ENCODE measurements at regions not wholly inside any gene's neighbourhood (a gene's known extent, or its start where the extent isn't known, plus 50 kb on each side); places are given as distances from the start of the nearest gene placed in this dataset.

GRCh38 chr18:61272793-61273192 lies 60.4 kb upstream of the CDH20 start:
- Mint-ChIP-seq H3K27ac (no peak overlapping the region), H3K27me3 (no peaks in the 10 kb centered on the region), H3K36me3 (no peaks in the 10 kb centered on the region), H3K9me3 (no peaks in the 10 kb centered on the region), H3K4me3 (no peak overlapping the region), H3K4me1 (no peaks in the 10 kb centered on the region)
- ATAC-seq (ENCODE audit: low read depth) (no peak), DNase-seq (no peak)
- POLR2A ChIA-PET = no interaction called here

- ATAC-seq (ENCODE audit: low read depth) (no peak), DNase-seq (no peak)
- H3K27ac Mint-ChIP-seq = no peak overlapping the region
- H3K4me3 Mint-ChIP-seq = no peak overlapping the region
- no peaks in the 10 kb centered on the region for H3K36me3 Mint-ChIP-seq
- H3K27me3 Mint-ChIP-seq = no peaks in the 10 kb centered on the region
- H3K4me1 Mint-ChIP-seq = no peaks in the 10 kb centered on the region
- H3K9me3 Mint-ChIP-seq = no peaks in the 10 kb centered on the region
- POLR2A ChIA-PET = no interaction called here
Measured at GRCh38 chr18:61273533-61273932, 59.7 kb upstream of the CDH20 start.

- ATAC-seq (ENCODE audit: low read depth) = no peak
- no peaks in the 10 kb centered on the region for H3K36me3 Mint-ChIP-seq
- H3K27ac Mint-ChIP-seq = no peak overlapping the region
- H3K27me3 Mint-ChIP-seq = no peaks in the 10 kb centered on the region
- POLR2A ChIA-PET = no interaction called here
- H3K4me3 Mint-ChIP-seq = no peak overlapping the region
- no peaks in the 10 kb centered on the region for H3K4me1 Mint-ChIP-seq
- no peak for DNase-seq
- no peaks in the 10 kb centered on the region for H3K9me3 Mint-ChIP-seq
Measured at GRCh38 chr18:61274416-61274960, 58.7 kb upstream of the CDH20 start.

- H3K4me1 Mint-ChIP-seq = no peaks in the 10 kb centered on the region
- POLR2A ChIA-PET = no interaction called here
- no peaks in the 10 kb centered on the region for H3K27me3 Mint-ChIP-seq
- ATAC-seq (ENCODE audit: low read depth) = no peak
- H3K4me3 Mint-ChIP-seq = no peak overlapping the region
- no peak overlapping the region for H3K27ac Mint-ChIP-seq
- DNase-seq = no peak
- no peaks in the 10 kb centered on the region for H3K36me3 Mint-ChIP-seq
- H3K9me3 Mint-ChIP-seq = peaks cover 1% of the 10 kb centered on the region
Measured at GRCh38 chr18:61277808-61278207, 55.4 kb upstream of the CDH20 start.

- H3K4me1 Mint-ChIP-seq = no peaks in the 10 kb centered on the region
- H3K4me3 Mint-ChIP-seq = no peak overlapping the region
- H3K27ac Mint-ChIP-seq = no peak overlapping the region
- POLR2A ChIA-PET = no interaction called here
- no peaks in the 10 kb centered on the region for H3K27me3 Mint-ChIP-seq
- no peak for DNase-seq
- H3K9me3 Mint-ChIP-seq = peaks cover 1% of the 10 kb centered on the region
- ATAC-seq (ENCODE audit: low read depth) = no peak
- no peaks in the 10 kb centered on the region for H3K36me3 Mint-ChIP-seq
Measured at GRCh38 chr18:61281431-61281830, 51.8 kb upstream of the CDH20 start.

- Mint-ChIP-seq H3K27ac (no peak overlapping the region), H3K4me1 (no peaks in the 10 kb centered on the region), H3K27me3 (no peaks in the 10 kb centered on the region), H3K36me3 (no peaks in the 10 kb centered on the region), H3K4me3 (no peak overlapping the region), H3K9me3 (peaks cover 1% of the 10 kb centered on the region)
- POLR2A ChIA-PET = no interaction called here
- DNase-seq (no peak), ATAC-seq (ENCODE audit: low read depth) (no peak)
Measured at GRCh38 chr18:61282926-61283325, 50.3 kb upstream of the CDH20 start.
